ENCODE measurements at regions not wholly inside any gene's neighbourhood (a gene's known extent, or its start where the extent isn't known, plus 50 kb on each side); places are given as distances from the start of the nearest gene placed in this dataset.

DNA sequence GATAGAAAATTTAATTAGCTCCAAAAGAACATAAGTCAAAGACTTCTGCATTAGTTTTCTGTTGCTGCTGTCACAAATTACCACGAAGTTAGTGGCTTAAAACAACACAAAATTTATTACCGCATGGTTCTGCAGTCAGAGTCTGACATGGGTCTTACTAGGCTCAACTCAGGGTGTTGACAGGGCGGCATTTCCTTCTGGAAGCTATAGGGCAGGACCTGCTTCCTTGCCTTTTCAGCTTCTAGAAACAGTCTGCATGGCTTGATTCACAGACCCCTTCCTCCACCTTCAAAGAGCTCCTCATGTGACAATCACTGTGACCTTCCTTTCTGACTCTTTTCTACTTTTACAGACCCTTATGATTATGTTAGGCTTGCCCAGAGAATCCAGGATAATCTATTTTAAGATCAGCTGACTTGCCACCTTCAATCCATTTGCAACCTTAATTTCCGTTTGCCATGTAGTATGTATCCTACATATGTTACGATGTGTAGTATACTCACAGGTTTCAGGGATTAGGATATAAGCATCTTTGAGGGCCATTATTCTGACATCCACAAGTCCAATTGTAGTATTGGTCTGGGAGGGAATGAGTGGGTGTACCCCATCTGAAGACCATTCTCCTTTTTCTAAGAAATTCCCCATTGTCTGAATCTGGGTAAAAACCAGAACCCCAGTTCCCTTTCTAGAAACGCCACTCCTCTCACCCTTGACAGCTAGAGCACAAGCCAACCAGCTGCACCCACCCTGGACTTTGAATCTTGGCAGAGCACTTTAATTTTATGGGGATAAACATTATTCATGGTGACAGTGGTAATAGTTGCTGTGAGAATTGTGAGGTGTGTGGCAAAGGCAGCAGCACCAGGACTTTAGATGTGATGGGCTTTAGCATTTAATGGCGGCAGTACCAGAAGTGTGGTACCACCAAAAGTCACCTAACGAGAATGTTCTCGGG lies 265.5 kb downstream of the KCNJ2 start:
- ChIA-PET CTCF (interaction anchor here (1.2 to 1.6 kb wide), 3 partner anchors 13 to 29 kb away, joined by 3 read pairs; no protein-coding TSS in a partner anchor), POLR2A (no interaction called here)
- BruUV-seq (replicated peaks): no TSS peak
- Histone ChIP-seq H3K27me3 (ENCODE audit: control insufficient read depth in 2 of 2, insufficient read depth in 2 of 2, low read length in 2 of 2) (no peaks in the 10 kb centered on the region), H3K9me3 (replicated peaks; ENCODE audit: control insufficient read depth, insufficient read depth, low read length) (no peaks in the 10 kb centered on the region), H3K4me1 (ENCODE audit: control insufficient read depth, extremely low read depth, insufficient read depth, low read length) (no peaks in the 10 kb centered on the region), H3K27ac (ENCODE audit: insufficient read depth, low read depth, low read length) (no peak overlapping the region), H4K20me1 (replicated peaks; ENCODE audit: control insufficient read depth, extremely low read depth, insufficient read depth, low read length) (no peaks in the 10 kb centered on the region), H3K4me2 (ENCODE audit: insufficient read depth, low read length) (no peak overlapping the region), H2AFZ (ENCODE audit: low read depth, low read length) (no peak overlapping the region), H3K9ac (replicated peaks; ENCODE audit: extremely low read depth, insufficient read depth, low read length) (no peak overlapping the region), H3K9me1 (replicated peaks; ENCODE audit: control insufficient read depth, extremely low read depth, insufficient read depth, low read length) (no peaks in the 10 kb centered on the region), H3K36me3 (ENCODE audit: control insufficient read depth in 2 of 2, extremely low read depth in 1 of 2, insufficient read depth in 2 of 2, low read length in 2 of 2) (no peaks in the 10 kb centered on the region), H3K79me2 (ENCODE audit: control insufficient read depth, insufficient read depth, low read length) (no peaks in the 10 kb centered on the region), H3K4me3 (replicated peaks in 1 of 3; ENCODE audit: insufficient read depth in 1 of 3, low read depth in 1 of 3, low read length in 3 of 3) (no peak overlapping the region)
- dilution Hi-C loops (cut with MboI; ENCODE audit: extremely low pct_ligation_motif_present, low sequenced_read_pairs): no loop called here
- peak; percentile 63 for DNase-seq (ENCODE audit: low read depth, low spot score)
- TF ChIP-seq, protein P1, sequence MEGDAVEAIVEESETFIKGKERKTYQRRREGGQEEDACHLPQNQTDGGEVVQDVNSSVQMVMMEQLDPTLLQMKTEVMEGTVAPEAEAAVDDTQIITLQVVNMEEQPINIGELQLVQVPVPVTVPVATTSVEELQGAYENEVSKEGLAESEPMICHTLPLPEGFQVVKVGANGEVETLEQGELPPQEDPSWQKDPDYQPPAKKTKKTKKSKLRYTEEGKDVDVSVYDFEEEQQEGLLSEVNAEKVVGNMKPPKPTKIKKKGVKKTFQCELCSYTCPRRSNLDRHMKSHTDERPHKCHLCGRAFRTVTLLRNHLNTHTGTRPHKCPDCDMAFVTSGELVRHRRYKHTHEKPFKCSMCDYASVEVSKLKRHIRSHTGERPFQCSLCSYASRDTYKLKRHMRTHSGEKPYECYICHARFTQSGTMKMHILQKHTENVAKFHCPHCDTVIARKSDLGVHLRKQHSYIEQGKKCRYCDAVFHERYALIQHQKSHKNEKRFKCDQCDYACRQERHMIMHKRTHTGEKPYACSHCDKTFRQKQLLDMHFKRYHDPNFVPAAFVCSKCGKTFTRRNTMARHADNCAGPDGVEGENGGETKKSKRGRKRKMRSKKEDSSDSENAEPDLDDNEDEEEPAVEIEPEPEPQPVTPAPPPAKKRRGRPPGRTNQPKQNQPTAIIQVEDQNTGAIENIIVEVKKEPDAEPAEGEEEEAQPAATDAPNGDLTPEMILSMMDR (IDR thresholded peaks at IDR 0.05; ENCODE audit: extremely low read depth in 1 of 2, insufficient read depth in 1 of 2, low read depth in 1 of 2, low read length in 2 of 2): no peak
- TF ChIP-seq MYC (IDR thresholded peaks at IDR 0.05; ENCODE audit: low read depth, low read length) (no peak), POLR2A (IDR thresholded peaks at IDR 0.05; ENCODE audit: low read depth, low read length) (no peak)
- TF ChIP-seq, protein P2, sequence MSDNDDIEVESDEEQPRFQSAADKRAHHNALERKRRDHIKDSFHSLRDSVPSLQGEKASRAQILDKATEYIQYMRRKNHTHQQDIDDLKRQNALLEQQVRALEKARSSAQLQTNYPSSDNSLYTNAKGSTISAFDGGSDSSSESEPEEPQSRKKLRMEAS (IDR thresholded peaks at IDR 0.05; ENCODE audit: insufficient read depth, insufficient read length): no peak
- FAIRE-seq: no peak
- intact Hi-C loops (cut with micrococcal nuclease): loop anchor here (5.0 to 10.0 kb wide), 2 partner anchors 58 to 180 kb away; no protein-coding TSS in a partner anchor

DNA sequence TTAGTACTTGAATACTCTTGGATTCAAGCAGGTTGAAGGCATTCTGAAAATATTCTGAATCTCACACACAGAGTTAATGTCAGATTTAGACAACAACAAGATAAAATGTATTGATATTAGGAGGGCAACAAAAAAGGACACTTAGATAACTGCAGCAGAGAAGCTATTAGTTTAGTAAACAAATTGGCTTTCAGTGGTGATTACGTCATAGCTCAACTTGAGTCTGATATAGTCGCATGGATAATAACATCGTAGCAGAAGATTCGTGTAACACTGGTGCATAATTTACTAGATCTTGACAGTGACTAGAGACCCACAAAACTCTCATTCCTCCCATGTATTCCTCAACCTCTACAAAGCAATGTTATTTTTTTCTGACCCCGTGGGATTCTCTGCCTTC lies 268.3 kb downstream of the KCNJ2 start:
- Histone ChIP-seq H4K20me1 (replicated peaks; ENCODE audit: control insufficient read depth, extremely low read depth, insufficient read depth, low read length) (no peaks in the 10 kb centered on the region), H3K9me1 (replicated peaks; ENCODE audit: control insufficient read depth, extremely low read depth, insufficient read depth, low read length) (no peaks in the 10 kb centered on the region), H3K79me2 (ENCODE audit: control insufficient read depth, insufficient read depth, low read length) (no peaks in the 10 kb centered on the region), H3K27me3 (ENCODE audit: control insufficient read depth in 2 of 2, insufficient read depth in 2 of 2, low read length in 2 of 2) (no peaks in the 10 kb centered on the region), H3K4me3 (replicated peaks in 1 of 3; ENCODE audit: insufficient read depth in 1 of 3, low read depth in 1 of 3, low read length in 3 of 3) (no peak overlapping the region), H3K27ac (ENCODE audit: insufficient read depth, low read depth, low read length) (no peak overlapping the region), H3K9ac (replicated peaks; ENCODE audit: extremely low read depth, insufficient read depth, low read length) (no peak overlapping the region), H3K9me3 (replicated peaks; ENCODE audit: control insufficient read depth, insufficient read depth, low read length) (no peaks in the 10 kb centered on the region), H2AFZ (ENCODE audit: low read depth, low read length) (no peak overlapping the region), H3K36me3 (ENCODE audit: control insufficient read depth in 2 of 2, extremely low read depth in 1 of 2, insufficient read depth in 2 of 2, low read length in 2 of 2) (no peaks in the 10 kb centered on the region), H3K4me2 (ENCODE audit: insufficient read depth, low read length) (no peak overlapping the region), H3K4me1 (ENCODE audit: control insufficient read depth, extremely low read depth, insufficient read depth, low read length) (no peaks in the 10 kb centered on the region)
- no TSS peak for BruUV-seq (replicated peaks)
- no peak for DNase-seq (ENCODE audit: low read depth, low spot score)
- CTCF ChIA-PET: no interaction called here
- POLR2A ChIA-PET: no interaction called here
- FAIRE-seq: no peak
- TF ChIP-seq FOS (IDR thresholded peaks at IDR 0.05; ENCODE audit: borderline replicate concordance, insufficient read depth, low read length) (no peak), JUN (IDR thresholded peaks at IDR 0.05; ENCODE audit: borderline replicate concordance, insufficient read depth, insufficient read length, low read depth) (no peak), MYC (IDR thresholded peaks at IDR 0.05; ENCODE audit: low read depth, low read length) (no peak), POLR2AphosphoS5 (IDR thresholded peaks at IDR 0.05; ENCODE audit: insufficient read depth, low read depth, low read length) (no peak), GATA2 (IDR thresholded peaks at IDR 0.05; ENCODE audit: insufficient read depth, insufficient read length, low read depth, low read length) (no peak), EZH2 (IDR thresholded peaks at IDR 0.05; ENCODE audit: borderline replicate concordance, low read depth, low read length, severe bottlenecking) (no peak), POLR2A (IDR thresholded peaks at IDR 0.05; ENCODE audit: low read depth, low read length) (no peak)
- TF ChIP-seq, protein P2 (IDR thresholded peaks at IDR 0.05; ENCODE audit: insufficient read depth, insufficient read length): no peak
- TF ChIP-seq, protein P1 (IDR thresholded peaks at IDR 0.05; ENCODE audit: extremely low read depth in 1 of 2, insufficient read depth in 1 of 2, low read depth in 1 of 2, low read length in 2 of 2): no peak
- dilution Hi-C loops (cut with MboI; ENCODE audit: extremely low pct_ligation_motif_present, low sequenced_read_pairs): no loop called here
- intact Hi-C loops (cut with micrococcal nuclease): loop anchor here (10.0 kb wide), 1 partner anchor 177 kb away; no protein-coding TSS in a partner anchor

All from endothelial cell of umbilical vein (primary cell).